H54 (cell line): ENCODE measurements at regions not wholly inside any gene's neighbourhood (a gene's known extent, or its start where the extent isn't known, plus 50 kb on each side); places are given as distances from the start of the nearest gene placed in this dataset.

Experiments
- DNase-seq: peaks from one replicate; pipeline ENCODE4 v3.0.0; 2011; ENCODE audit warnings: low spot score, mixed read lengths; ENCODE audit not compliant: insufficient read length
- FAIRE-seq: peaks from 3 replicates; lab custom pipeline; 2011; peaks lifted over from hg19 to GRCh38; lab: Jason Lieb, UNC
- POLR2A ChIP-seq: IDR thresholded peaks from 2 replicates; pipeline ENCODE4 v1.6.1; 2011; ENCODE audit warnings: low read depth, mild to moderate bottlenecking, low read length

DNA sequence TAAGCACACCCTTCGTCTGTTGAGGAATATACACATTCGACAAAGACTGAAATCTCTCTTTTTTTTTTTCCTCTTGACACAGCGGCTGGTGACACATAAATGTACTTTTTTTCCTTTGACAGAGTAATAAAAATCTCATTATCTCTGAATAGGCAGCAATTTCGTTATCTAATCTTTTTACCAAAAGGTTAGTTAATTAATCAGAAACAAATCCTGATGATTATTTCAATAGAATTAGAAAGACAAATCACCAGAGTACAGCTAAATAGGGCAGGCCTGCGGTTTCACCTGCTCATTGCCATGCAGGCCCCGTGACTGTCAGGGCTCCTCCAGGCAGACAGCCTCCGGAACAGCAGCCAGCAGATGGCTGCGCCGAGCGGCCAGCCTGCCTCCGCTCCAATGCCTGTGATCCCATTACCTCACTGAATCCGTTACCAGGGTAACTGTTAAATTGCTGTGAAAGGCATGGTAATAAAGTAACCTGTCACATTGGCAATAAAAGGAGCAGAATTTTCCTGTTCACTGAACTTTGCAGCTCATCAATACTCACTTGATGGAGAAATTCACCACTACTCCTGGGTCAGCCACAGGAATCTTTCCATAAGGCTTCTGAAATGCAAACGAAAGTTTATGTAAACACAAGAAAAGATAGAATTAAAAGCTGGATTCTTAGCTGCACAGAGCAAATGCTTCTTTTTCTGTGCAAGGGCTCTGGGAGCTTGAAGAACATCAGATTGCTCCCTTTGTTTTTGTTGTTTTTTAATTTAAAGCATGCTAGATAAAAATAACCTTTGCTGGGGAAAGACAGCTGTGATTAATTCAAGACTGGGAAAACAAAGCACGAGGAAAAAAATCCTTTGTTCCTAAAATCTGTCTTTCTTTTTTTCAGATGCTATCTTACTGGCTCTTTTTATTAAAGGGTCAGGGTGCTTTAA is 666.4 kb upstream of the ZNF608 start:
- DNase-seq = peak; percentile 33

DNA sequence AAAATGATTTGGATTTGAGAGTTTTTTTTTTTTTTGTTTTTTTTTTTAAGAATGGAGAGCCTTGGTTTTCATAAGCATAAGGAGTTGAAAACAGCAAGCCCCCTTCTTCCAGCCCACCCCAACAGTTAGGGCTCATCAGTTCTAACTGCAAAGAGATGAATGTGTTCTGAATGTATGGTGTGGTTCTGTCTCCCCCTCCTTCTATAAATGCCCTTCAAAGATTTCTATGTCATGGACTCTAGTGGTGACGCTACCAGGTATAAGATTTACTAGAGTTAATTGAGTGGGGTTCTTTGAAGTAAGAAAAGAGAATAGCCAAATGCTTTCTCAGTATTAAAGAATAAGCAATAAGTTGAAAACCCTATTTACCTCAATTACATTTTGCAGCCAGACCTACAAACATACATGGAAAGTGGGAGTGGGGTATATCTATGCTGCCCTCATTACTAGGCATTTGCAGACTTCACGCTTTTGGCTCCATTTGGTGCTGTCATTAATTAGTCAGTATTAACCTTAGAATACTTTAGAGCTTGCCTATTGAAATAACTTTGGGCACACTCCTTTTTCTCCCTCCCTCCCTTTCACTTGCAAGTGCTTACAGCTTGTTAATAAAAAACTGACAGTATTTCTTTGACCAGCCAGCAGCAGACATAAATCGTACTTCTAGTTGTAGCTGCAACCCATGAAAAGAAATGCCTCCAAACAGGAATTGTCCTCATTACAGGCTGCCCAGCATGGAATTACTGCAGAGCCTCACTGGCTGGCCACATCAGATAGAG is 667.2 kb upstream of the ZNF608 start:
- no peak for TF ChIP-seq POLR2A
- FAIRE-seq = no peak
- DNase-seq = no peak

More for the DNA sequence above, 666.4 kb upstream of the ZNF608 start:
- FAIRE-seq = peak; percentile 87
- TF ChIP-seq POLR2A = no peak

DNA sequence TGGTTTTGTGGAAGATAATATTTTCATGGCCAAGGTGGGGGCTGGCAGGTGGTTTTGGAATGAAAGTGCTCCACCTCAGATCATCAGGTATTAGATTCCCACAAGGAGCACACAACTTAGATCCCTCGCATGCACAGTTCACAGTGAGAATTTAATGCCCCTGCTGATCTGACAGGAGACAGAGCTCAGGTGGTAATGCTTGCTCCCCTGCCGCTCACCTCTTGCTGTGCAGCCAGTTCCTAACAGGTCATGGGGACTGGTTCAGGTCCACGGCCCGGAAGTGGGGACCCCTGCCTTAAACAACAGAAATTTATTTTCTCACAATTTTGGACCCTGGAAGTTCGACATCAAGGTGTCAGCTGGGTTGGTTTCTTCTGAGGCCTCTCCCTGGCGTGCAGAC is 668.7 kb upstream of the ZNF608 start:
- FAIRE-seq (no peak), DNase-seq (no peak)
- TF ChIP-seq POLR2A = no peak

DNA sequence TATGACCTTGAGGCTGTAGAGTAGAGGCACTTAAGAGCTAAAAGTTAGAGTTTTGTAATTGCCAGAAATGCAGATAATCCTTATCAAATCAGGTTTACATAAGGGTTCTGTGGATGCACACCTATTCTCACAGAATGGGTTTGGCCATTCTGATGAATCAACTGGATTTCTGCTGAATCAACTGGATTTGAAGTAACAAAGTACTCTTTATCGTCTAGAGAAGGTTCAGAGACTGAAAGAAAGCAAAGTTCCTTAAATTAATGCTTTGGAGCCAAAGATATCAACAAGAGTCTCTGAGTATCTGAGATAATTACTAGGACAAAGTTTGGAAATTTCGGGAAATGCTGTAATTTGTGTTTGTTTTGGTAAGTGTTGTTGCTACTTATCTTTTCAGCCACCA is 669.6 kb upstream of the ZNF608 start:
- no peak for TF ChIP-seq POLR2A
- DNase-seq = no peak
- peak; percentile 38 for FAIRE-seq

DNA sequence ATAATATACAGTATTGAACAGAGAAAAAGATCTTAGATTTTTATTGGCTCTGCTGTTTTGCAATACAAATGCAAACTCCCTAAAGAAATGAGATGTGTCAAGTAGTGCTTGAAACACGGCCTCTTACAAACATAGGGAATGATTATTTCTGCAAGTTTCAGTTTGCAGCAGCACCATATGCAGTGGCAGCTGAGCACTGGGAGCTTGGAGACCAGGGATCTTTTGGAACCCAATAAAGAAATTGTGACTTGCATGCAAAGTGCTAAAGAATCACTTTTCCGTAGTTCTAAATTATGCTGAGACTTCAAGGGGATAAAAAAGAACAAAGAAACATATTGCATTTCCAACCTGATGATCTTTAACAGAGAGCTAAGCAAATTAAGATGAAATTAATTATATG is 674.6 kb upstream of the ZNF608 start:
- no peak for DNase-seq
- no peak for FAIRE-seq
- no peak for TF ChIP-seq POLR2A

DNA sequence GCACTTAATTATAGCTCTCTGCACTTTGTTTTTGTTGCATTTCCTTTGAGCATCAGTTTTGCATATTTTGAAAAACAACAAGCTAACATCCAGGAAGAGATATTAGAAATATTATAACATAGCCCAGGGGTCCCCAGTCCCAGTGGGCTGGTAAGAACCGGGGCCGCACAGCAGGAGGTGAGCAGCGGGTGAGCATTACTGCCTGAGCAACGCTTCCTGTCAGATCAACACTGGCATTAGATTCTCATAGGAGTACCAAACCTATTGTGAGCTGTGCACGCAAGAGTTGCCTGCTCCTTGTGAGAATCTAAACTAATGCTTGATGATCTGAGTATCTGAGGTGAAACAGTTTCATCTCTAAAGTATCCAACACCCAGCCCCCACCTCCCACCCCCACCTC is 675.9 kb upstream of the ZNF608 start:
- TF ChIP-seq POLR2A = no peak
- DNase-seq (no peak), FAIRE-seq (no peak)

DNA sequence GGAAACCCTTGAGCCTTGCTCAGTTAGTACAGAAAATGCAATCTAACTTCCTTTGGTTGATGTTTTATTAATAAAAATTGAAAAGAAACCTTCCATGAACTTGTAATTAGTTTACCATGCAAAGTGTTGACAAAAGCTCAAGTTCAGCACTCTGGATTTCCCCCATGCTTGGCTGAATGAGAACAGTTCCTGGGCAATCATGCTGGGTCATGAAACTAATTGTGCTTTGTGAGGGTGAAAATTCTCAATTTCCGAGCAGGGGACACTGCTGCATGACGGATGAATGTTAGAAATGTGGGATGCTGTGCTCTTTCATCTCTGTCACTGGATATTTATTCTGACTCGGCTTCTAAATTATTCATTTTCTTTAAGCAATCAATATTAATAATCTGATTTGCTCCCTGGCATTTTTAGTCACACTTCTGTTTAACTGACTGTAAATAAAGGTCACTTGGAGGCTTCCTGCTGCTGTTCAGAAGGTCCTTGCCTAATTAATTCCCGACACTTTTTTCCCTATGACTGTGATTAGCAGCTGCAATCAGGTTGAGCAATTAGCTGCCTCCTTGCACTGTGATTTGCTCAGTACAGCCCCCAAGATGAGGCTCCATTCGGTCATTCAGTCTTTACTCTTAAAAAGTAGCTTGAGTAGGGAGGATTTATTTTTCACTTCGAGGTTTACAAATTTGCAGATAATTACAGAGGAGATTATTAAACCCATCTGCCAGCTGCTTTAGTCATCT is 678.1 kb upstream of the ZNF608 start:
- DNase-seq = no peak
- no peak for FAIRE-seq
- TF ChIP-seq POLR2A = no peak

DNA sequence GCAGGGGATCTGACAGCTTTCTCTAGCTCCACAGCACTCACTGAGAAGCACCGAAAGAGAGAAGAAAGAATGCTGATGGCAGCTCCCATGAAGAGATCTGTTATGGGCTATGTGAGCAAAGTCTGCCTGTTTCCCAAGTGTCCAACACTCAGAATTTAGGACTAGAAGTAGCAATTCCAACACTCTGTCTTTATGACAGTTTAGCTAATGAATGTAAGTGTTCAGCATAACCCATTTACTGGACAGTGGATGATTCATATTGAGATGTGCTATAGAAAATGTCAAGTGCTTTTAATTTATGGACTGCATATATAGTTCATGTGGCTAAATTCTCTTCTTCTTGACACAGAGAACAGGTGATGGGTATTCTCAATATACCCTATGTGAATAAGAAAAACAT is 683.1 kb upstream of the ZNF608 start:
- FAIRE-seq = no peak
- no peak for DNase-seq
- TF ChIP-seq POLR2A = no peak

DNA sequence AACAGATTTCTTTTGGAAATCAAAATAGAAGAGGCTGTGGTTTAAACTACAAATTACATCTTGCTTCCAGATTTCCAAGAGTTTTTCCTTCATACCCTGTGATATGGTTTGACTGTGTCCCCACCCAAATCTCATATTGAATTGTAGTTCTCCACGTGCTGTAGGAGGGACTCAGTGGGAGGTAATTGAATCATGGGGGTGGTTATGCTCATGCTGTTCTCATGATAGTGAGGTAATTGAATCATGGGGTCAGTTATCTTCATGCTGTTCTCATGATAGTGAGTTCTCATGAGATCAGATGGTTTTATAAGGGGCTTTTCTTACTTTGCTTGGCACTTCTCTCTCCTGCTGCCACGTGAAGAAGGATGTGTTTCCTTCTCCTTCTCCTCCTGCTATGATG is 687.0 kb upstream of the ZNF608 start:
- TF ChIP-seq POLR2A = no peak
- no peak for DNase-seq
- FAIRE-seq = no peak

DNA sequence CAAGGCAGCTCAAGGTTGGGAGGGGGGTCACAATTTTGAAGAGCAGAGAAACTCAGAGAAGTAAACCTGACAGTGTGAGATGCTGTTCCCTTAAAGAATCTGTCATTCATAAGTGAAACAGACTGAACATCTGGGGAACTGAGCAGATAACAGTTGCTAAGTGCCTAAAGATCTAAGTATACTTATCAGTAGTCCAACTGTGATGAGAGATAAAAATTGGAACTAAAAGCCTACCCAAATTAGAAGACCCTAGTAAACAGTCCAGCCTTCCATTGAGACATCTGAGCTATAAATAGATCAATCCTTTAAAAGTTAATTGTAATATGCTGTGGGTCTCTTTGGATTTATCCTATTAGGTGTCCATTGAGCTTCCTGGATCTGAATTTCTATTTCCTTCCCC is 692.8 kb upstream of the ZNF608 start:
- TF ChIP-seq POLR2A = no peak
- DNase-seq (no peak), FAIRE-seq (no peak)

DNA sequence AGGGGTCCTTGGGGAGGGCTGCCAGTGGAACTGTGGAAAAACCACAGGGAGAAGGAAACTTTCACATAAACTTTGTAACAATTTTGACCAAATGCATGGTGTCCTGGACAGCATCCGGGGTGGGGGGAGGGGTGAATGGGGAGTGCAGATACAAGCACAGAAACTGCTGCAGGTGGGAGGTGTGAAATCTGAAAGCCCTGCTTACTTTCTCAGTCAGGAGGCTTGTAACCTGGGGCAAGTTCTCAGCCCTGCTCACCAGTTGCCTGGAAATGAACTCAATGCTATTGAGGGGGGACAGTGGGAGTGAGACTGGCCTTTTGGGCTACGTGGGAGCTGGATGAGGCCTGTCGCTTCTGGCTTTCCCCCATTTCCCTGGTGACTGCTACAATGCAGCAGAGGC is 694.5 kb upstream of the ZNF608 start:
- no peak for TF ChIP-seq POLR2A
- DNase-seq = no peak
- no peak for FAIRE-seq

DNA sequence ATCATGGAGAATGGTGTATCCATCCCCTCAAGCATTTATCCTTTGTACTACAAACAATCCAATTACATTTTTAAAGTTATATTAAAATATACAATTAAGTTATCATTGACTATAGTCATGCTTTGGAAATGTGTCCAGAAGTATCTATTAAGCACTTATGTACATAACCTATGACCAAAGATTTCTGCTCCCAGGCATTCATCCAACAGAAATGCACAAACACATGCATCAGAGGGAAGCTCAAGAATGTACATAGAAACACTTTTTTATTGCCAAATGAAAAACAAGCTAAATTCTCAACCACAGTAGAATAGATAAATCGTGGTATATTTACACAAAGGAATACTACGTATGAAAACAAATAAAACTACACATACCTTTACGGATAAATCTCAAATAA is 700.5 kb upstream of the ZNF608 start:
- no peak for TF ChIP-seq POLR2A
- FAIRE-seq = no peak
- DNase-seq = no peak

DNA sequence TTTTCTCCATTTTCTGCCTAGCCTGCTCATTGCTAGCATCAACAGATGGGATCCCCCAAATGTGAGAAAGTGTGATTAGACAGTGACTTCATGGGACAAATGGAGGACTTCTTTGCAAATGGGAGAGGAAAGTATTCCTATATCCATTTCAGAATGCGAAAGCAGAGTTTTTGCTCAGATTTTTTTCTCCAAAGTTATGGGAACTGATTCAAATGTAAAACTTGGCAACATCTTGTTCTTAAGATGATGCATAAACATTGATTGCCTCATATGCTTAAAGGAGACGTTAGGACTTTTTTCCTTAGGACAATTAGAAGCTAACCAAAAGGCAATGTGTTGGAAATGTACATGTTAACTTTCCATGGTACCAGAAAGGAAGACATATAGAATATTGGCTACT is 704.3 kb upstream of the ZNF608 start:
- no peak for FAIRE-seq
- no peak for DNase-seq
- no peak for TF ChIP-seq POLR2A

DNA sequence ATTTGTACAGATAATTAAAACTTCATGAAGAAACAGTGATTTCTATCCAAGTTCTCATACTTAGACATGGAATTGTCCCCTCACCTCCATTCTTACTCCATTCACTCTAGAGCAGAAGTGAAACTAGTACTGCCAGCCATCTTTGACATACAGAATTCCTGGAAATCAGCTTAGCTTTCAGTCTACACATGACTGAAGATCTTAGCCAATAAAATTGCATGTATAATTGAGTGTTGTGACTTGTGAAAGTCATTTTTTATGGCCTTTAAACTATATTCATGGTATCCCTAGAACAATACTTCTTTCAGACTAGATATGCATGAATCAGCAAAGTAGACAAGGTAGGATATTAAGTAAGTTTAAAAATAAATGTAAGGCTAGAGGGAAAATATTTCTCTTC is 705.2 kb upstream of the ZNF608 start:
- DNase-seq (no peak), FAIRE-seq (no peak)
- no peak for TF ChIP-seq POLR2A
